ENCODE measurements at regions not wholly inside any gene's neighbourhood (a gene's known extent, or its start where the extent isn't known, plus 50 kb on each side); places are given as distances from the start of the nearest gene placed in this dataset.
"Not testable (repeated sequence)": the region's sequence is repeated elsewhere in the genome, so short reads cannot be mapped to it uniquely, and the experiment has no call there.

DNA sequence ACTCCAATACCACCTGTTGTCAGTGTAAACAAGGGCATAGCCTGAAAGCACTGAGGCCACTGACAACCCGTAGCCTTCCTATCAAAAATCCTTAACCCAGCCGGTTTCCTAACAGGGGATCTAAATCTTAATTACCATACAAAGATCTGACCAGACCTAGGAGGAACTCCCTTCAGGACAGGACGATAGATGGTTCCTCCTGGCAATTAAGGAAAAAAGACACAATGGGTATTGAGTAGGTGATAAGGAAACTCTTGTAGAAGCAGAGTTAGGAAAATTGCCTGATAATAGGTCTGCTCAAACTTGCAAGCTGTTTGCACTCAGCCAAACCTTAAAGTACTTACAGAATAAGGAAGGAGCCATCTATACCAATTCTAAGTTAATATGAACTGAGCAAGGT is 1517.3 kb upstream of the RAG2 start:
- DNase-seq: not testable (repeated sequence)

- DNase-seq: no peak
These were observed 1502.9 kb upstream of the RAG2 start for GRCh38 chr11:38100836-38101462.

- DNase-seq: no peak
These were observed 1497.2 kb upstream of the RAG2 start for GRCh38 chr11:38095268-38095667.

DNA sequence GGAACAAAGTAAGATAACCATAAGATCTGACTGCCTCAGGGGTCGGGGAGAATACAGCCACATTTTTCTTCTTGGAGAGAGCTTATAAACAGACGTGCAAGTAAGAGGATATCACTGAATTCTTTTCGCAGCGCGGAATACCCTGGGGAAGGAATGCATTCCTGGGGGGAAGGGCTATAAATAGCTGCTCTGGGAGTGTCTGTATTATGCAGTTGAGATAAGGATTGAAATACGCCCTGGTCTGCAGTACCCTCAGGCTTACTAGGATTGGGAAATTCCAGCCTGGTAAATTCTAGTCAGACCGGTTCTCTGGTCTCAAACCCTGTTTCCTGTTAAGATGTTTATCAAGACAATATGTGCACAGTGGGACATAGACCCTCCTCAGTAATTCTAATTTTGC is 1491.7 kb upstream of the RAG2 start:
- no peak for DNase-seq

DNA sequence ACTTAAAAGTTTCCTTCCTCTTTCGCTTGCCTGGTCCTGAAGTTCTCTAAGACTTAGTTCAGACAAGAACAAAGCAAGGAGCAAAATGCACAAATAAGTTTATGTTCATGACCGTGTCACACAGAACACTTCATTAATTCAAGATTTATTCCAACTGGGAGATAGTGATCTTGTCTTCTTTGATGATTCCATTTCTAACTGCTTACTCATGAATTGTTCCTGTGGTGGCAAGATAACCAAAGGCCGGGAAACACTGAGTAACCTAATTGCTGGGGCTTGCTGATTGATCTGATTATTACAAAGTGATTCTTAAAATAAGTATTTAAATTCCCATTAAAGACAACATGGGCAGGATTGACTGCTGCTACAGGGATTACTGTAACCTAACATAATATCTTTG is 1462.9 kb upstream of the RAG2 start:
- no peak for DNase-seq

- no peak for DNase-seq
These were observed 1462.1 kb upstream of the RAG2 start for GRCh38 chr11:38060136-38060535.

DNA sequence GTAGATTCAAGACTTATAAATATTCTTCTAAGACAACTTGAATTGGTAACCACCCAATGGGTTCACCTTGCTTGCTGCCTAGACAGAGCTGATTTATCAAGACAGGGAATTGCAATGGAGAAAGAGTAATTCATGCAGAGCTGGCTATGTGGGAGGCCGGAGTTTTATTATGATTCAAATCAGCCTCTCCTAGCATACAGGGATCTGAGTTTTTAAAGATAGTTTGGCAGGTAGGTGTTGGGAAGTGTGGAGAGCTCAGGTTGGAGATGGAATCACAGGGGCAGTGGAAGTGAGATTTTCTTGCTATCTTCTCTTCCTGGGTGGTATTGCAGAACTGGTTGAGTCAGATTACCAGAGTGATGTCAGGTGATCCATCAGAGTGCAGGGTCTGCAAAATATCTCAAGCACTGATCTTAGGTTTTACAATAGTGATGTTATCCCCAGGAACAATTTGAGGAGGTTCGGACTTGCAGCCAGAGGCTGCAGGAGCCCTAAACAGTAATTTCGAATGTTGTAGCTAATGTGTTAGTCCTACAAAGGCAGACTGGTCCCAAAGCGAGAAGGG is 1448.6 kb upstream of the RAG2 start:
- no peak for DNase-seq

DNA sequence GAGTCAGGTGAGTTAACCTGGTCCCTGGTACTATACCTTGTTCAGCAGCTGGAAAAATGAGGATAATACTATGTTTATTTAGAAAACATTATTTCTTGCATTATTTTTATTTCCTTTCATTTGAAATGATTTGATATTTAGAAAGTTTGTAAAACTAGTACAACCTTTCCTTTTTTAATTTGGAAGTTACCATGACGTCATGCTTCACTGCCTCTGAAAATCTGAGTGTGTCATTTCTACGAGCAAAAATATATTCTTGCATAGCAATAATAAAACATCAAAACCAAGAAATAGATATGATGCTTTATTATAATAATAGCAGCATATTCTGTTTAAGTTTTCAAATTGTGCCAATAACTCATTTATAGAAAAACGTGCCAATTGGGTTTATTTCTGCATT is 1445.0 kb upstream of the RAG2 start:
- DNase-seq: no peak

GRCh38 chr11:38038777-38039176 is 1440.7 kb upstream of the RAG2 start:
- DNase-seq: no peak

DNA sequence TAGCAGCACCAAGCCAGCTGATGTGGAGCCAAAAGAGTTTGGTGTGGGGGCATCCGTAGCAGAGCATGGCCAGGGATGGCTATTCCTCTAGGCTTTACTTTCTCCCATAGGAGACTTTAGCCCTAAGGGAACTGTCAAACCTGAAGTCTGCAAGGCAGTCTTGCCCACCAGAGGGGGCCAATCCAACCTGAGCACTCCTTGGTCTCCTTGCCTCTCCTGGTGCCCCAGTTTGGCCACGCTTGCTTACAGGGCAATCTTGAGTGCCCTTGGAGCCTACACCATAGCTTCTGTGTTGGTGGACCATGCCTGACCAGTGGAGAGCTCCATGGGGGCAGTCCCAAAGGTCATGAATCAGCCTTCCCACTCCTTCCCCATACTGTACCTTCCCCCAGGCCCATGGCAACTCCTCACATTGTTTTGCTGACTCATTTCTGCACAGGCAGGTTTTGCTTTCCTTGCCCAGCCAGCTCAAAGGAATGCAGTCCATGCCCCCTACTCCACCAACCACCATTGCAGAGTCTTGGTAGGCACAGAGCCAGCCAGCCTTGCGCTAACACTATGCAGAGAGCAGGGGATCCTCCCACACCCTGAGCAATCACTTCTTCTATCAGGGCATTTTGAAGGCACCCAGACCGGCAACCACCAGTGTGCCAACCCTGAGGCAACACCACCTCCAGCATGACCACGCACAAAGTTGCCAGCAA is 1421.2 kb upstream of the RAG2 start:
- DNase-seq: no peak

- no peak for DNase-seq
These were observed 1416.4 kb upstream of the RAG2 start for GRCh38 chr11:38014405-38014804.

- no peak for DNase-seq
These were observed 1415.1 kb upstream of the RAG2 start for GRCh38 chr11:38013157-38013556.

DNA sequence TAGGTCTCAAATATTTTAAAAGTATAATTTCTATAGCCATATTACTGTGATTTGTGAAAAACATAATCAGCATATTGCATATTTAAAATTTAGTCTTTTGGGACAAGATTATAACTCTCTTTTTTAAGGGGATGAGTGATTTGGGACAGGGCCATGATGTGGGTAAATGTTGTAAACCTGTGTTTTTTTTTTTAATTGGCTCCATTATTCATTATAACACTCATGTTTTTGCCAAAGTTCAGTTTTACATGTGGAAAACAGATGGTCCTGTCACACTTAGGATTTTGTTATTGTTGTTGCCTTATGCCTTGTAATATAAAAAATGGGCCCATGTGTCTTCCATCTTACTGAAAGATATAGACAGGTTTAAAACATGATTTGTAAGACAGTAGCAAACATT is 1413.5 kb upstream of the RAG2 start:
- no peak for DNase-seq

DNA sequence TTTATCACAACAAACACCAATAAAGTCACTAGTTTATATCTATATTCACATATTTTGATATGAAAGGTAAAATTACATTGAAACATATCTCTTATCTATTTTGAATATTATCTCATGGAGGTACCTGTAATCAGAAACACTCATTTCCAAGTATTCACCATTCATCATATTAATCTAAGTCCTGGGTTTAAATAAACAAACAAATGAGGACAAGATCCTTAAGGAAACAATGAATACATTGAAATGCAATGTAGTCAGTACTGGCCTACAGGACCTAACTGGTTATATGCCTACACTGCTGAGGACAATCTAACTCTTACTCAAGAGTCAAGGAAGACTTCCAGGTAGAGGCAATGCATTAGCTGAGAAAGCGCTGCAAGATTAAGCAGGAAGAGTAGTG is 1411.9 kb upstream of the RAG2 start:
- no peak for DNase-seq

DNA sequence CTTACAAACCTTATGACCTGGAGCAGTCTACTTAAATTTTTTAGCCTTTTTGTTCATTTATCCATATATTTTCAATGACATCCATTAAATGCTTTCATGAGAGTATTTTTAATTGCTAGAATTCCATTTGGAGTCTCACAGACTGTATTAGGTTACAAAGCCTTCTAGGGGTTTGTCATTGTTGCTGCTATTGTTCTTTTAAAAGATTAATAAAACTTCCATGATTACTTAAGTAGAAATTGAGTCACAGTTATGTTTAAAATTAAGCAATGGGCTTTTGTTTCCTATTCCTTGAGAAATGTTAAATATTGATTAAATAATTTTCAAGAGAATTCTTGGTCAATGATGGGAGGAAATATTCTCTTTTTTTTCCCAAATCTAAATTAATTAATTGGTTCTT is 1408.4 kb upstream of the RAG2 start:
- no peak for DNase-seq

DNA sequence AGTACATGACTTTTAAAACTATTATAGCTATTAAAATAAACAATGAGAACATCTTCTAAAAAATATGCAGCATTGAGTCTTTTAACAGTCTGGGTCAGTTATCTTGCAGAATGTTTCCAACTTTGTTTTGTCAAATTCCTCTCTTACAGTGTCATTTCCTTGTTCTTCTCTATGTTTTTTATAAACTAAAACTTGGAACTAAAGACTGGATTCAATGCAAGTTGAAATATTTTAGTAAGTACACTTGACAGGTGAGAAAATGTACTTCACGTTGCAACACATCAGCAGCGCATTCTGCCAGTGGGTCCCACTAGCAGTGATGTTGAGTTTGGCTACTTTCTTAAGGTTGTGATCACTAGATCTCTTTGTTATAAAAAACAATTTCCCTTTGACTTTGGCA is 1407.6 kb upstream of the RAG2 start:
- no peak for DNase-seq

- no peak for DNase-seq
These were observed 1401.1 kb upstream of the RAG2 start for GRCh38 chr11:37999171-37999570.

- DNase-seq: no peak
These were observed 1397.8 kb upstream of the RAG2 start for GRCh38 chr11:37995886-37996285.

- DNase-seq: no peak
These were observed 1390.0 kb upstream of the RAG2 start for GRCh38 chr11:37988031-37988430.

DNA sequence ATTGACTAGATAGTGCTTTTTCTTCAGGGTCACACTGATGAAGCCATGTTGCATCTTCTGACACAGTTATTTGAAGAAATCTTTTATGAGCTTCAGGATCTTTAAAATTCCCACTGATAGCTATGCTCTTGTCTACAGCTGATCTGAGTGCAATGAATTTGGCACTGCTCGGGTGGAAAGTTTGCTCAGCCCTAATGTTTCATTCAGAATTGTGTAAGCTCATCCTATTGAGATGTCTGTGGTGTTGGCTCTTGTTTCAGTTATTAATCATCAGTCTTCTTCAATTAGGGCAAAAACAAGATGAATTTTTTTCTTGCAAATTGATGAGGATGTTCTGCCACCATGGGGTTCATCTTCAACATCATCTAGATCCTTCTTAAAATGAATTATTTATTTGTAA is 1387.0 kb upstream of the RAG2 start:
- DNase-seq: no peak

GRCh38 chr11:37978647-37979046 is 1380.6 kb upstream of the RAG2 start:
- no peak for DNase-seq

GRCh38 chr11:37973941-37974340 is 1375.9 kb upstream of the RAG2 start:
- DNase-seq: no peak

DNA sequence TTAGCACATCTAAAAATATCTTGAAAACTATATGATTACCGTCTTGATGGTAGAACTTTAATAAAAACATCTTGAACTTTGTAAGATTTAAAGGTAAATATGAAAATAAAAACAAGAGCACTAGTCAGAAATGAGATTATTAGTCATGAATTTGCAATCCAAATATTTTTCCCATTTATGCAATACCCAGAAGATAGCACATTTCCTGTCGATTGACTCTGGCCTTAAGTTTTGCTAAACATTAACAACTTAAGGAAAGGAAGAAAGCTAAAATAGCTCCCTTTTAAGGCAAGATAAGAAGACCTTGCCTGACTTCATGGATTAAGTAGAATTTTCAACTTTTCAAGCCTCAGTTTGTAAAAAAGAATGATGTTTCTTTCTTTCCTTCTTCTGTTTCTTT is 1374.7 kb upstream of the RAG2 start:
- DNase-seq: no peak

DNA sequence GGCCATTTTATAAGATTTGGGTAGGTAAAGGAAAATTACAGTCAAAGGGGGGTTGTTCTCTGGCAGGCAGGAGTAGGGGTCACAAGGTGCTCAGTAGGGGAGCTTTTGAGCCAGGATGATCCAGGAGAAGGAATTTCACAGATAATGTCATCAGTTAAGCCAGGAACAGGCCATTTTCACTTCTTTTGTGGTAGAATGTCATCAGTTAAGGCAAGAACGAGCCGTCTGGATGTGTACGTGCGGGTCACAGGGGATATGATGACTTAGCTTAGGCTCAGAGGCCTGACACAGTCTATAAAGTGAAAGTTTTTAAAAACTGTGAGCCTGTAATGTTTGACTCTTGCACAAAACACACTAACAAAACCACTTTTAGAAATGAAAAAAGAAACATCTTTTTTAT is 1371.3 kb upstream of the RAG2 start:
- not testable (repeated sequence) for DNase-seq

GRCh38 chr11:37968148-37968547 is 1370.1 kb upstream of the RAG2 start:
- DNase-seq: no peak
